ENCODE measurements at regions not wholly inside any gene's neighbourhood (a gene's known extent, or its start where the extent isn't known, plus 50 kb on each side); places are given as distances from the start of the nearest gene placed in this dataset.

GRCh38 chr13:80118099-80118498 lies 222.8 kb downstream of the SPRY2 start:
- TF ChIP-seq CTCF (conservative IDR thresholded peaks at IDR 0.05) (no peak), ZFX (IDR thresholded peaks at IDR 0.05) (no peak)
